GM21717 (cell line): ENCODE measurements at regions not wholly inside any gene's neighbourhood (a gene's known extent, or its start where the extent isn't known, plus 50 kb on each side); places are given as distances from the start of the nearest gene placed in this dataset.
"Not testable (repeated sequence)": the region's sequence is repeated elsewhere in the genome, so short reads cannot be mapped to it uniquely, and the experiment has no call there.

Experiments
- ATAC-seq: cut with Tn5 transposase; IDR thresholded peaks from one replicate; pipeline ENCODE4 v1.9.1; 2021; ENCODE audit warnings: mild to moderate bottlenecking, moderate library complexity; ENCODE audit not compliant: unreplicated experiment

DNA sequence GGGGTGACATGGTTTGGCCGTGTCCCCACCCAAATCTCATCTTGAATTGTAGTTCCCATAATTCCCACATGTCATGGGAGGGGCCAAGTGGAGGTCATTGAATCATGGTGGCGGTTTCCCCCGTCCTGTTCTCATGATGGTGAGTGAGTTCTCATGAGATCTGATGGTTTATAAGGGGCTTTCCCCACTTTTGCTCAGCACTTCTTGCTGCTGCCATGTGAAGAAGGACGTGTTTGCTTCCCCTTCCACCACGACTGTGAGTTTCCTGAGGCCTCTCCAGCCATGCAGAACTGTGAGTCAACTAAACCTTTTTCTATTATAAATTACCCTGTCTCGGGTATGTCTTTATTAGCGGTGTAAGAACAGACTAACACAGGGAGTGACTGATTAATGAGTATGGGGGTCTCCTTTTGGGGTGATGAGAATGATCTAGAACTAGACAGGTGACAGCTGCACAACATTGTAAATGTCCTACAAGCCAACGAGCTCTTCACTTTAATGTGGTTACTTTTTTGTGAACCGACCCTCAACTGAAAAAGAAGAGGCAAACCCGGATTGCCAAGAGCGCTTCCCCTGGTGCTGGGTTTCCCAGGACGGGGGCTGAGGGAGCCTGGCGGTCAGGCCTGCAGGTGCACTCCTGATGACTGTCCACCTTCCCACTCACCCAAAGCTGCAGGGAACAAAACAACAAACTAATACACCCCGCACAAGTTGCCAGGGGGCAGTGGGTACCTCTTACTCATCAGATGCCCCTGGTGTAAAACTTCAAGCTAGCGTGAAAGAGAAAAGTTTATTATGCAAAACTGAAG, 90.1 kb downstream of the NCOR2 start:
- ATAC-seq = no peak

DNA sequence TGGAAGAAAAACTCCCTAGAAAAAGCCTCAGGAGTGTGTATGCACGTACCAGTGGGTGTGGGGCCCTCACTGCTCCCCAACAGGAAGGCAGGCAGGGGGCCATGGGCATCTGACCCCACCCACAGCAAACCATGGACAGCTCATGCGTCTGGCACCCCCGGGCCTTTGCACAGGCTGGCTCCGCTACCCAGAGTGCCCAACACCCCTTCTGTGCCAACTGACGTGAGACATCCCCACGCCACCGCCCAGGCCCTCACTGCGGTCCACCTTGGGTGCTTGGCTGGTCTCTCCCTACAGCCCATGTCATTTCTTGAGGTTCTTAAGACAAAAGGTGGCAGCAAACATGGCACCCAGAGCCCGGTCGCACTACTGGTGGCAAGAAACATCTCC, 91.4 kb downstream of the NCOR2 start:
- no peak for ATAC-seq

DNA sequence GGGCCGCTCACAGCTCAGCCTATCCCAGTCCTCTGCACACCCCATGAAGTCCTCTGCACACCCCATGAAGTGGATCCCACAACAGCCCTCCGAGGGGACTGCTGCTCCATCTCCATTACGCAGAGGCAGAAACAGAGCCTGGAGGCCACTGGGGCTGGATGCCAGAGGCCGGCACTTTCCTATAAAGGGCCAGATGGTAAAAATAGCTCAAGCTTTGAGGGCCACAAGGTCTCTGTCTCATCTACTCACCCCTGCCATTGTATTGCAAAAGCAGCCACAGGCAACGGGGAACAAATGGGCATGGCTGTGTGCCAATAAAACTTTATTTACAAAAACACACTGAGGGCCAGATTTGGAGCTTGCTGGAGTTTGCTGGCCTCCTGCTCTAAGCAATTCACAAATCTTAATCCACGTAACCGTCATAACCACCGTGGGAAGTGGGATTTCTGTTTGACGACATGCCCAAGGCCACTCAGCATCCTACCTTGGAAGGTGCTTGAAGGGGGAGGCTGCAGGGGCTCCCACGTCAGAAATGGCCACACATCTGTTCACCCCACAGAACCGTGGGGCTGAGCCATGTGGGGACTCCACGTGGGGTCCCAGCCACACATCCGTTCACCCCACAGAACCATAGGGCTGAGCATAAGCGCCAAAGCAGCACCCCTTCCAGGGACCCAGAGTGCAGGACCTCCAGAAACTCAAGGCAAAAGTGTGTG, 92.0 kb downstream of the NCOR2 start:
- ATAC-seq = no peak

DNA sequence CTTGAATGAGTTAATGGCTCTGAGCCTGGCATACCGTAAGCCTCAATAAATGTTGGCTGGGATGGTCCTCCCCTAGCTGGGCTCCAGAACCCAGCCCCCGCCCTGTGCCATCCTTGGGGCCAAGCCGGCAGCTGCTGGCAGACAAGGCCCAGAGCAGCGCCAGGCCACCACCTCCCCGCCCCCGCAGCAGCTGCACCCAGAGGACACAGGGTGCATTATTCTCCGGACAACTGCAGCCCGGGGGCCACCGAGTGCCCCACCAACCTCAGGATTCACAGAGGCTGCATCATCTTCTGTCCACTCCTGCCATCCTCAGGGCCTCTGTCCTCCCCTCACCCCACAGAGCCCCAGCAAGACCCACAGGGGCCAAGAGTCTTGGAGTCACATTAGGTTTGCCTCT, 92.7 kb downstream of the NCOR2 start:
- no peak for ATAC-seq

DNA sequence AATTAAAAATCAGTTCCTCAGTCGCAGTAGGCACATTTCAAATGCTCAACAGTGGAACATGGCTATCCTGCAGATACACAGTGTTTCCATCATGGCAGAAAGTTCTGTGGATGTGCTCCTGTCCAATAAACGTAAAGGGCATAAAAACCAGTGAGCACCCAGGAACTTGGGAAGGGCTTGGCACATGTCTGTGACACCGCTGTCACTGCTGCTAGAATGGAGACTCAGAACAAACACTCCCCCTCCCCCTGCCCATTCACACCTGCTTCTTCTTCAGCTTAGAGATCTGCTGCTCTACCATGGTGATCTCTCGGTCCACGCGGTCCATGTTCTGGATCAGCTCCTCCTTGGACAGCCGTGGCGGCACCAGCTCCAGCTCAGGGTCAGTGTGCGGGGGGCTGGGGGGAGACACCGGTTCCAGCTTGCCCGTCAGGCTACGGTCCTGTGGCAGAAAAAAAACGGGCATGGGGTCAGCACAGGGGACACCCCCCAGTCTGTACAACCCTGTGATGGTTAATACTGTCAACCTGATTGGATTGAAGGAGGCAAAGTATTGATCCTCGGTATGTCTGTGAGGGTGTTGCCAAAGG, 94.6 kb downstream of the NCOR2 start:
- ATAC-seq = no peak

DNA sequence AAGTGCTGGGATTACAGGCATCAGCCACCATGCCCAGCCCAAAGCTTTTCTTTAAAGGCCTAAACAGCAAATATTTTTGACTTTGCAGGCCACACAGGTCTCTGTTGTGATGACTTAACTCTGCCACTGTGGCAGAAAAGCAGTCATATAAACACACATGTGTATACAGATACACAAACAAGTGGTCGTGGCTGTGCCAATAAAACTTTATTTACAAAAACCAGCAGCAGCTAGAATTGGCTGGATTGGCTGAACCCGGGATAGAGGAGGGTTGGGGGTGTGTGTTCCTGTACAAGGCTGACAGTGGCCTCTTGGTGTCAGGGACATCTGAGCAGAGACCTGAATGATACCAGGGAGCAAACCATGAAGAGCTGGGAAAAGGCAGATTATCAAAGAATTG, 95.6 kb downstream of the NCOR2 start:
- no peak for ATAC-seq

DNA sequence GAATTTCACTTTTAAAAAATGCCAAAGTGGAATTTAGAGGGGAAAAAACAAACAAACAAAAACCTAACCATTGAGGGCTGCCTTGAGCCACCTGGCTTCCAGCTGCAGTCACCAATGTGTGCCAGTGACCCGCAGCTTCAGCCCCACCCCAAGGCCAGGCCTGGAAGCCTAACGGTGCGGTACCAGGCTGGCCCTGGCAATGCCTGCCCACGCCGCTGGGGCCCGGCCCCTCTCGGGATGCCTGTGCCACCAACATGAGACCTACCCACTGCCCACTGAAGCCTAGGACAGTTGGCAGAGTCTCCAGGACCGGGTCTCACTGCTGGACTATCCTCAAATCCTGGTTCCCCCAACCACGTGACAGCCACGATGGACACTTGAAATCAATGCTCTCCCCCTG, 96.6 kb downstream of the NCOR2 start:
- no peak for ATAC-seq

DNA sequence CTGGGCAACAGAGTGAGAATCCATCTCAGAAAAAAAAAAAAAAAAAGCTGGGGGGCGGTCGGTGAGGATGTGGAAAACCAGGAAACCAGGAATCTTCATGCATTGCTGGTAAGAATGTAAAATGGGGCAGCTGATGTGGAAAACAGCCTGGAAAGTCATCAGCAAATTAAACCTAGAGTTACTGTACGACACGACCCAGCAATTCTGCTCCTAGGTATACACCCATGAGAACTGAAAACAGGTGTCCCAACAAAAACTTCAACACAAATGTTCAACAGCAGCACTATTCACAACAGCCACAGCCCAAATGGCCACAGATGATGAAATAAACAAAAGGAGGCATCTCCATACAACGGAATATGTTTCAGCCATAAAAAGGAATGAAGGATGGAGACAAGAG, 97.3 kb downstream of the NCOR2 start:
- no peak for ATAC-seq

DNA sequence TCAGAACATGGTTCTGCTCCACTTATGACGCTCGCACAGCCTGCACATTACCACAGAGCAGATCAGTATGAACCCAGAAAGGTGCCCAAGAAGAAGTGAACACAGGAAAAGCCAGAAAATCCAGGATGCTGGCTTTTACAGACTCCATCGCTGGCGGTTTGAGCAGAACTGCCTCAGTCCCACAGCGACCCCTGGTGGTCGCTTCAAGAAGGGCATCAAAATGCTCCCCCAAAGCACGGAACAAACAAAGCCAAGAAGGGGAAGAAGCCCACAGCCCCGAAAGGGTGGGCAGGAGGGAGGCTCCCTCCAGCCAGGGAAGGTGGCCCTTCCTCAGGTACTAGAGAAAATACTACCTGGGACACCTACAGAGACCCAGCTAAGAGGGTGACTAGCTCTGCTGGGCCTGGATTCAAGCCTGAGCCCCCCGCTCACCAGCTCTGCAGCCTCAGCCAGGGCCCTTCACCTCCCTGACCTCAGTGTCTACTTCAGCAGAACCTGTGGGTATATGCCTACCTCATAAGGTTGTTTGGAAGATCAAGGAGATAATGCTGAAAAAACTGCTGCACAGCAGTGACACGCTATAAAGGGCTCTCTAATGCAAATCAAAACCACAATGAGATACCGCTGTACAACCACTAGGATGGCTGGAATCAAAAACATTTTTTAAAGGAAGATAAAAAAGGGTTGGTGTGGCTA, 98.1 kb downstream of the NCOR2 start:
- no peak for ATAC-seq

DNA sequence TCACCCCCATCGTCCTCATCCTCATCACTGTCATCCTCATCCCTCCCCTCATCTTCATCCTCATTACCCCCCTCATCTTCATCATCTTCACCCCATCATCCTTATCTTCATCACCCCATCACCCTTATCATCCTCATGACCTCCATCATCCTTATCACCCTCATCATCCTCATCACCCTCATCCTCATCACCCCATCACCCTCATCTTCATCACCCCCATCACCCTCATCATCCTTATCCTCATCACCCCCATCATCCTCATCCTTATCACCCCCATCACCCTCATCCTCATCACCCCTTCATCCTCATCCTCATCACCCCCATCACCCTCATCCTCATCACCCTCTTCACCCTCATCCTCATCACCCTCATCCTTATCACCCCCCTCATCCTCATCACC, 99.9 kb downstream of the NCOR2 start:
- ATAC-seq = not testable (repeated sequence)

DNA sequence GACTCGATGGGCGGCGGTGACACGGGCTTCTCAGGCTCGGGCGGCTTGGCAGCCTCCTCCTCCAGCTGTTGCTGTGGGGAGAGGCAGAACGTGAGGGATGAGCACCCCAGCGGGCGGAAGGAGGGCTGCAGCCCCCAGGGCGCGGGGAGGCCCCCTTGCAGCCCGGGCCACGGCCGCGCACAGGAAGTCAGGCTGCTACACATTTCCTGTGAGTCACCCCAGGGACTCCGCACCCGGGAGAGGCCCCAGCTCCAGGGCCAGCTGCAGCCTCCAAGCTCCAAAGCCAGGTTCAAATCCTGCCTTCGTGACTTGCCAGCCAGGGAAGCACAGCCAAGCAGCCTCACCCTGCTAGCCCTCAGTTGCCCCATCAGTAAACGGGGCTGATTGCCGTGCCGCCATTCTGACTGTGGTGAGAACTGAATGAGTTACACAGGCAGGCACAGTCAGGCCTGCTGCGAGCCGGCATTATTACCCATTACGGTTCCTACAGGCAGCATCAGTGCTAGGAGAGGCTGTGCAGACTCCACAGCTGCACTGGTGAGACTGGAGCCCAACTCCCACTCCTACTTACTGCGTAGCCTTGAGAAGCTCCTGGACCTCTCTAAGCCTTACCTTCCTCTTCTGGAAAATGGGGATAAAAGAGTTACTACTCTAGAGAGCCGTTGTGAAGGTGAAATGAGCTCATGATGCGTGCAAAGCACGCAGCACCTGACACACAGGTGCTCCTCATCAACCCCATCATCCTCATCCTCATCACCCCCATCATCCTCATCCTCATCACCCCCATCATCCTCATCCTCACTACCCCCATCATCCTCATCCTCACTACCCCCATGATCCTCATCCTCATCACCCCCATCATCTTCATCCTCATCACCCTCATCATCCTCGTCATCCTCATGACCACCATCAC, 100.9 kb downstream of the NCOR2 start:
- ATAC-seq = peak; percentile 91

DNA sequence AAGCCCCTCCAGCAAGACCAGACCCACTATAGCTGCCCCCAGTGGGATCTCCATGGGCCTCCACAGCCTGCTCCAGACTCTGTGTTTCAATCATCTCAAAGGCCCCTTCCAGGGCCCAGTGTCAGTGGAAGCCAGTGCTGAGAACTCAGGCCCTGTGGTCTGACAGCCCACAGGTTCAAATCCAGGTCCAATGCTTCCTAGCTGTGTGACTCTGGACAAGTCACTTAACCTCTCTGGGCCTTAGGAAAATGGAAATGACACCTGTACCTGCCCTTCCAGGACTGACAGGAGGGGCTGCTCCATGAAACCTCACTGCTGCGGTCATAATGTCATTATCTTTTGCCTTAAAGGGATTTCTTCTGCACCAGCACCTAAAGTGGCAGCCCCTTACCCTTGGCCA, 101.9 kb downstream of the NCOR2 start:
- no peak for ATAC-seq

DNA sequence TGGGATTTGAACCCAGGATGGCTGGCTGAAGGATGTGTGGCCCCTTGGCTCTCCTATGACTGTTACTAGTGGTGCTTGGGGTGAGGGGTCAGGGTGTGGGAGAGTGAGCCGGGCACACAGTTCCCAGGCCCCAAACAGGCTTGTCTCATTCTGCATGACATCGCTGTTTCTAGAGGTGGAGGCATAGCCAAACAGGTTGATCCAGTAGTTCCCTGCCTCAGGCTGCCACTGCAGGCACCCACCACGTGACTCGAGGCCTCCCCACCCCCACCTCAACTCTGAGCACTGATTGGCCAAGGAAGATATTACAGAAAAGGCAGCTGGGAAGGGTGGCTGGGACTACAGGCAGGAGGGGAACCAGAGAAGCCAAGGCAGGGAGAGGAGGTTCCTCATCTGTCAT, 102.6 kb downstream of the NCOR2 start:
- ATAC-seq = no peak

DNA sequence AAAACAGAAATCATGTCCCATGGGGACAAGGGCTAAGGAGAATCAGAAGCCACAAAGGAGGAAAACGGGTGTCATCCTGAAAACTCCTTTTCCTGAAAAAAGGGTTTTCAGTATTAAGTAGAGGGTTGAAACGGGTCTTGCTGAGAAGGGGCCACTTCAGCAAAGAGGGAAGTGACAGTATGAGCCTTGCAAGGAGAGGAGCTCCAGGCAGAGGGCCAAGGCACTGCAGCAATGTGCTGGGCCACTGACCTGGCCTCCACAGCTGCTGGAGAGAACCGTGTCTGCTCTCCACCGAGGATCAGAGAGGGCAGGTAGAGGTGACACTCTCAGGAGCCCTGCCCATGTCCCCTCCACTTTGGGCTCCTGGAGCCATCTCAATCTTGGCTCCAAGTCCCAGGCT, 103.3 kb downstream of the NCOR2 start:
- ATAC-seq = no peak

DNA sequence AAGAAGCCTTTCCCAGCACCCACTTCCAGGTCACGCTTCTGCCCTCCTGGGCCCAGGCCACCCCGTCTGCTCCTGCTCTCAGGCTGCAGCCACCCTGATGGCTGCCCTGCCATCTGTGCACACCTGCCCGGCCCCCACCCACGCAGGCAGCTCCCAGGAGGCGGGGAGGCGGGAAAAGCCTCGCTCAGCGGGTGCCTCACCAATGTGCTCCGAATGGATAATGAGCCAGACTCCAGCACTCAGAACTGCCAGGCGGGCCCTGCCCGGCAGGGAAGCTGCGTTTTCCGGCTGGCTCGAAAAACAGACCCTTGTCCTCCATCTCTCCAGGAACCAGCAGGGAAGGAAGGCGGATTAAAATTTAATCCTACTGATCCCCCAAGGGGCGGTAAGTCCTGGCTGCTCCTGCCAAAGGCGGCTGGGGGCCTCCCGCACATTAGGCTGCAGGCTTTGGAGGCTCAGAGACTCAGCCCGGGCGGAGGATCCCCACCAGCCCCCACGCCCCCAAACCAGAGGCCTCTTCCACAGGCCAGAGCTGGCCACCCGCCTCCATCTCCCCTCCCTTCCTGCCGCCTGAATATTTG, 104.0 kb downstream of the NCOR2 start:
- no peak for ATAC-seq

DNA sequence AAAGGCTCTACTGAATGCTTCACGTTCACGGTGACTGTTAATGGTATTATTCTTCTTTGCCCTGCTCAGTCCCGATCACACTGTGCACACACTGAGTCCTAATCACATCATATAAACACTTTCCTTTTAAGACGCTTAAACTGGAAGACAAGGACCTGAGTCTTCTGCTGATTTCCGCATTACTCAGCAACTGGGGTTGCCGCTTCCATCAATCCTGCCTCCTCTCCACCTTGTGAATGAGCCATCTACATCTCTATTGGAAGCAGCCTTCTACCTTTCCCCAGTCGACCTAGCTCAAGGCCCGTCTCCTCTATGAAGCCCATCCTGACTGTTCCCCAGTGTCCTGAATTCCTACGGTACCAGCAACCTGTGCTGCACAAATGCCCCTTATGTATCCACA, 104.7 kb downstream of the NCOR2 start:
- no peak for ATAC-seq

DNA sequence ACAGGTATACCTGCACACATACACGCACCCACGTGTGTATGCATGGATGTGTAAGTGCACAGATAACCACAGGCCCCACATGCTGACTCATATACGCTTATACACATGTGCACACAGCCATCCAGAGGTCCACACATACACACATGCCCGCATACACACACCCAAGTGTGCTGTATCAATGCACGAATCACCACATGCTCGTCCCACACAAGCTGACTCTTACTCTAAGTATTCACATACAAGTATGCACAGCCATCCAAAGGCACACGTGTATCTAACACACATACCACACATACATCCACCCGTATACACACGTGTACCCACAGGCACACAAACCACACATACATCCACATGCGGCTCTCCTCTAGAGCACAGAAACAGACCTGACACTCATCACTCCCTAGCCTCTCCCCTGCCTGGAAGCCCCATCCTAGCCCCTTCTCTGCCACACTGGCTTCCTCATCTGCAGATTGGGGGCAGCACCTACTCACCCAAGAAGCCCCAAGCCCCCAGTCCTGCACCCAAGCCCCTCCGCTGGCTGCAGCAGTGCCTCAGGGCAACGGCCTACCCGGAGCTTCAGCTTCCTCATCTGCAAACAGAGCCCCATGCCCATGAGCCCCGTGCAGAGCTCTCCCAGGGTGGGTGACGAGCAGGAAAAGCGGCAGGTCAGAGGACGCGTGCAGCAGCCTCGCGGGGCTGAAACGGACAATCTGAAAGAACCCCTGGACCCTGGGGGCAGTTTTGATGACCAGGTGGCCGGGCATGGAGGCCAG, 105.4 kb downstream of the NCOR2 start:
- no peak for ATAC-seq

DNA sequence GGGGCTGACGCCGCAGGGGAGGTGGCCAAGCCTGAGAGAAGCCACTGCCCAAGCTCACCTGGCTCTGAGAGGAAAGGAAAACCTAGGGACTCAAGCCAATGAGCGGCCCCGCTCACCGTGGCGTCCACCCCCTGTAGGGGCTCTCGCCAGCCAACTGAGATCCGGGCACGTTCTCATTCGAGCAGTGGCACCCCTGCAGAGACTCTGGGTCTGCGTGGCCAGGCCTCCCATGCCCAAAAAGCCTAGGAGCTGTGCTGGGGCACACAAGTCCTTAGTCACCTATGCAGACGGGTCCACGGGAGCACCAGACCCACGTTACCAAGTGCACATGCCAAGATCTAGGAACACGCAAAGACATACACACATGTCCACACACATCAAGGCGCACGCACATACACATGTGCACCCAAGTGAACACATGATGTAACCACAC, 106.2 kb downstream of the NCOR2 start:
- ATAC-seq = no peak

DNA sequence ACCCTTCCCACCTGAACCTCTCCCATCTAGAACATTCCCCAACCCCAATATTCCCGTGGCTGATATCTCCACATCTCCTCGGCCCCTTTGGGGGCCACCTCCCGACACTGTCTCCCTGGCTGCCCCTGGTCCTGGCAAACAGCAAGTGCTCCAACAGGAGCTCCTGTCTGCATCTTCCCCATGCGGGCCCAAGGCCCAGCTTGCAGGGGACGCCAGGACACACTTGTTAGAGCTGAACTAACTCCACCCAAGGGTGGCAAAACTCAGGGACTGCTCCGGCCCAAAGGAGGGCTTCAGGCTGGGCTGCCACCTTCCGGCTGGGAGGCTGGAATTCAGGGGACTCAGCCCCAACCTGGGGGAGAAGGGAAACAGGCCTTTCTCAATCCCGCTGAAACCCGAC, 106.6 kb downstream of the NCOR2 start:
- no peak for ATAC-seq
